CD4-positive, alpha-beta T cell treated with Interleukin-1 beta for 1 hour (primary cell): ENCODE measurements at regions not wholly inside any gene's neighbourhood (a gene's known extent, or its start where the extent isn't known, plus 50 kb on each side); places are given as distances from the start of the nearest gene placed in this dataset.
A peak's percentile ranks its signal among the peaks of the same experiment; 100 is the strongest.

Source experiments
- DNase-seq, 2 donors: peaks; one replicate each; pipeline ENCODE4 v3.0.0-alpha.2; 2020 to 2022

- no peak for DNase-seq
These were observed 387.0 kb upstream of the DMAC1 start for GRCh38 chr9:8186560-8186959.

GRCh38 chr9:8183618-8184017, 384.0 kb upstream of the DMAC1 start:
- DNase-seq = no peak

DNA sequence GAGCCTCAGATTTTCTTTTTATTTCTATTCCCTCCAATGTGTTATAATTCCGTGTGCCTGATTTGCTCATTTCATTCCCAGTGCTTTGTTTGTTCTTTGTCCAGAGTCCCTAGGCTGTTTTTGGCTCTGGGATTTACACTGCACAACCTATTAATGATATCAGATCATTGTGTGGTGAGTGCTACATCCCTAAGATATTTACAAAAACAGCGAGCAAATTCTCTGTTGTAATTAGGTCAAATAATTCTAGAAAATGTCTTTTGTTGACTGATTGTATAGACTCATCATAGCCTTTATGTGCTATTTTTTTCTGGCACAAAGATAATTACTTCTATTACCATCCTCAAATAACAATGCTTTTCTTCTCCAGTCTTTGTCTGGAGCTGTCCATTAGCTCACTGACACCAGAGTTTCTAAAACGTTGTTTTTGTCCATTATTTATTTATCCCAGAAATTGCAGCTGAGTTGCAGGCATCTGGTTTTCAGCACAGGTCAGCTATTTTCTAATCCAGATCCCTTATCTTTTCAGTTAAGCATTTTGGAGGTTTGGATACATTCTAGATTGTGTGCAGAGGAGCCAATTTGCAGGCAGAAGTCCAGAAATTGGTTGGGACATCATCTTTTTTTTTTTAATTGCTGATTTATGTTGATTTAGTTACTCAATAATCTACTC, 379.9 kb upstream of the DMAC1 start:
- no peak for DNase-seq

GRCh38 chr9:8172000-8172399, 372.4 kb upstream of the DMAC1 start:
- DNase-seq = no peak

DNA sequence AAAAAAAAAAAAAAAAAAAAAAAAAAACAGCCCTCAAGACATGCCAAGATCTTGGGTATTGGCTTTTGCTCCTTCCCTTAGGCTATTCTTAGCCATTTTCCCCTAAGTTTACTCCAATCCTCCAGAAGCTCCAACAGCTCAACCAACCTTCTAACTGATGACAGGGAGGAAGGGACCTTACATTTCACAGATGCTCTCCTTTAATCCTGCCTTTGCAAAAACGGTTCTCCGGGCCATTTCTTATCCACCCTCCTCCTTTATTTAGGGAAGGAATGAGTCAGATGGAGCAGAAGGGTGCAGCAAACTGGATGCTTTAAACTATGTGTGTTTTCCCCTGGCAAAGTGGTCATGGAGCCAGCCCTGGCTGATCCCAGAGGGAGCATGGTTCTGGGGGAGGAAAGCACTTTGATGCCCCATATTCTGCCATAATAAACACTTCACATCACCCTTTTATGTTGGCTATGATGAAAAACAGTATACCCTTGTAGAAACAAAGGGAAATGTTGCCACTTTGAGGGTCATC, 369.4 kb upstream of the DMAC1 start:
- no peak for DNase-seq

- DNase-seq = no peak
These were observed 361.2 kb upstream of the DMAC1 start for GRCh38 chr9:8160787-8161186.

DNA sequence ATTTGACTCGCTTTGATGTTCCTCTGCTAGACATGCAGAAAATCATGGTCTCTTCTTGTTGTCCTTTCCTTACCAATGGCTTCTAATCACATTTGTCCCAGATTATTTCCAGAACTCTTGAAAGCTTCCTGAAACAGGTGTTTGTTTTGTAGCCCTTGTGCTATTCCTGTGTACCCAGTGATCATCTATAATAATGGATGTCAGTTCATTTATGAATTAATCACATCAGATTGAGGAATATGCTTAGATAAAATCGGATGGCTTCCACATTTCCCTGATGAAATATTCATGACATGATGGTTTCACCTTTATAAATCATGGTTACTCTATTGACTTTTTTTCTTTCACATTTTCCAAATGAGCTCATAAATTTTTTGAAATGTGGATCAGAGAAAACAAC, 359.0 kb upstream of the DMAC1 start:
- DNase-seq = no peak

DNA sequence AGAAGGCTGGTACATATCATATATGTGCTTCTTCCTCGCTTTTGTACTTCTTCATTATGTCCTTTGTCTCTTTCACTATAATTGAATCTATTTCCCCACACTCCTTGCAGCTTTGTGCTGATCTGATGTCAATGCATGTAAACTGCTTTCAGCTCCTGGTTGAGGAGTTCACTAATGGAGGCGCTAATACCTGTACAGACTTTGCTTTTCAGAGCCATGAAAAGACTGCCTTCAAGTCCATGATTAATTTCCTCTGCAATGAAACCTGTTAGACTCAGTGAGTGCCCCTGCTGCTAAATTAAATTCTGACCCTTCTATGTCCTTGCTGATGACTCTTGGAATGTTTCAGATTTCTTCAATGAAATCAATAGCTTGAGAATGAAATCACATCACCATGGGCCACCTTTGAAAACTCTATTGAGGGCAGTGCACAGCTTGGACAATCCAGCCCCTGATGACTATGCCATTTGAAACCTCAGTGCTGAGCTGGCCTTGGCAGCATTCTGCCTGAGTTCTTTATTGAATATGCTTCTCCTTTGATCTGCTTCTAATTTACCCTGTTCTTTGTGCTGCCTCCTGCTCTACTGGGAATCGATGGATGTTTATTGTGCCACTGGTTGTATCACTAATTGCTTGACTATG, 358.2 kb upstream of the DMAC1 start:
- DNase-seq = no peak

GRCh38 chr9:8156346-8156745, 356.8 kb upstream of the DMAC1 start:
- peak in 1 of 2 donors; percentile 4 for DNase-seq

DNA sequence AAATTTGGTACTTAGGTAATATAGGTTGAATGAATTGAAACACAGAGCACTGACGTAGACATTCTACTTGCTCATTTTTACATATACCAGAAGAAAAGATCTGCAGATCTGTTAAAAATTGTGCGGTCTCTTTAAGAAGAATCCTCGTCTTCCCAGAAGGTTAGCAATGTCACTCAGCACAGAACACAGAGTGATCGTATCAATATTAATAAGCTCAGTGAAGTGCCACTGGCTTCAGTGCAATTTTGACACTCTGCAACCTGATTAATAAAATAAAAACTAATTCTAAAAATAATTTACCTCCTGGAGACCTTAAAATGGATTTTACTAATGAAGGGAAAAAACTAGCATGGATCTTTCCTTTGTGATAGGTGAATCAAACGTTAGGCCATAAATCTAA, 356.1 kb upstream of the DMAC1 start:
- DNase-seq = no peak

DNA sequence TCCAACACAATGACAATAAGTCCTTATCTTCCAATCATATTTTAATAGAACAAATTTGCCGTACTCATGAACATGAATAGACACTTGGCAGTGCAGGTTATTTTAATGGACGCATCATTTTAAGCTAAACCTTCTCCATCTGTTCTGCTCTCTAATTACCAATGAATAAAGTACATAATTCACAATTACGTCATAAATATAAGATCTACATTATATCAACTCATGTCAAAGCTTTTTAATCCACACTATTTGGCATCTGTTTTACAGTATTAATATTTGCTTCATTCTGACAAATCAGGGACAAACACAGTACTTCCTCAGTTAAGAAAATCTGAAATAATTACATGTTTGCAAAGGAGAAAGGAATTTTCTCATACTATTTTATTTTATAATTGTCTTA, 344.1 kb upstream of the DMAC1 start:
- no peak for DNase-seq

DNA sequence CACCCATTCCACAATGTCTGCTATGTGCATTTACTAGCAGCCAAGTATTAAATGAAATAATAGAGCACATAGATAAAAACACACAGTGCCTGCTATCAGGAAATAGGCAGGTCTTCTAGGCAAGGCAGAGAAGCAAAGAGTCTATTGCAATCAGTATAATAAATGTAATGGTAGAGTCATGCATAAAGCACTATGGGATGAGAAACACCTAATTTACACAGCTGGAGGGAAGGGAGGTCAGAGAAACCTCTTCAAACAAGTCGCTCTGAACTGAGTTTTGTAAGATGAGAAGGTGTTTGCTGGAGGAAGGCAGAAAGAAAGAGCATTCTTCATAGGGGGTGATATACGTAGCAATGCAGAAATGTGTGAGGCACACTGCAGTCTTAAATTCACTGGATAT, 341.0 kb upstream of the DMAC1 start:
- no peak for DNase-seq

- no peak for DNase-seq
These were observed 340.2 kb upstream of the DMAC1 start for GRCh38 chr9:8139756-8140155.

GRCh38 chr9:8136477-8136876, 336.9 kb upstream of the DMAC1 start:
- no peak for DNase-seq

GRCh38 chr9:8134635-8135034, 335.1 kb upstream of the DMAC1 start:
- no peak for DNase-seq

DNA sequence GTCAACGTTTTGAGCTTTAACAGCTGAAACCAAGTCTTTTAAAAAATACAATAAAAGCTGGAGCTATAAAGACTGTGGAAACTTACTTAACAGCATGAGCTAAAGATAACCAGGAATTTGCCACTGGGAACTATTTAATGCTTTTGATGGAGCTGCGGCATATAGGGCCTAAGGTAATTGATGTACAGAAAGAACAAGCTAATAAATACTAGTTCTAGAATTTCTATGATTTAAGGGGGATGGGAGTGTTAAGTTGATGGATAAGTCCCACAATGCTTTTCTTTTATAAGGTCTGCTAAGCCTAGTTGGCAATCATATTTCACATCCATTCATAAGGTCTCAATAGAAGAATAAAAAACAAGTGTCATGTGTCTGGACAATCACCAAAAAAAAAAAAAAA, 334.0 kb upstream of the DMAC1 start:
- no peak for DNase-seq

GRCh38 chr9:8115570-8115969, 316.0 kb upstream of the DMAC1 start:
- no peak for DNase-seq

DNA sequence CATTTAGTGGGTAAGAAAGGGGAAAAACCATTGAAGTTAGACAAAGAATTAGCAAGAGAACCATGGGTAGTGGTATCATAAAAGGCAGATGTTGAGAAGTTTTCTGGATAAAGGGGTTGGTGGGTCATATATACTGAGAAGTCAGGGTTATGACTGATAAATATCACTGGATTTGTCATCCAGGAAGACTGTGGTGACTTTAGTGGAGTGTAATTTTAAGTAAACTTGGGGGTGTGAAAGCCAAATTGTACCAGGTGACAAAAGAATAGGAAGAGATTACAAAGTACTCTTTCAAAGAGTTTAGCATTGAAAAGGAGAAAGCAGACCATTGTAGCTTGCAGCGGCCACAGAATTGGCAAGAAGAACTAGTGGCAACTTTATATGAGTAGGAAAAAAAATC, 315.2 kb upstream of the DMAC1 start:
- no peak for DNase-seq

DNA sequence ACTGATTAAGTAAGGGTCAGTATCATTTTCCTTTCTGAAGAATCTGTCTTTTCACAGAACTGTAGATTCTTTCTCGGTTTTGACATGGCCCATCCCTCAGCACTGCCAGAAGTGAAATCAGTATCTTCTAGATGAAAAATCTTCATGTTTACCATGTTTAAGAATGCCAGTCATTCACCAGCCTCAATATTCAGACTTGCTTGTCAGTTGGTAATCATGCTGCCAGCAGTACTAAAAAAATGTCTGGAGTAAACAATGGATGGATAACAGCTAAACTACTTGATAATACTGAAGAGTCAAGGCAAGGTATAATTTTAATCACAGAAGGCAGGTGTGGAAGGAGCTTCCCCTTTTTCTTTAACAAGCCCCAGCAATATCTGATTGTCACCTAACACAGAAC, 306.8 kb upstream of the DMAC1 start:
- no peak for DNase-seq

DNA sequence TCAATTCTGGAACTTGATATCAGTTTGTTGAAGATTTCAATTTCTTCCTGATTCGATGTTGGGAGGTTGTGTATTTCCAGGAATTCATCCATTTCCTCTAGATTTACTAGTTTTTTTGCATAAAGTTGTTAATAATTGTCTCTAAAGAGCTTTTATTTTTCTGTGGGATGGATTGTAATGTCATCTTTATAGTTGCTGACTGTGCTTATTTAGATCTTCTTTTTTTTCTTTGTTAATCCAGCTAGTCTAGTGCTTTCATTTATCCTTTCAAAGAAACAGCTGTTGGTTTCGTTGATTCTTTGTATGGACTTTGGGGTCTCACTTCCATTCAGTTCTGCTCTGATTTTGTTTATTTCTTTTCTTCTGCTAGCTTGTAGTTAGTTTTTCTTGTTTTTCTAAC, 302.0 kb upstream of the DMAC1 start:
- DNase-seq = no peak

- DNase-seq = no peak
These were observed 296.5 kb upstream of the DMAC1 start for GRCh38 chr9:8096091-8096490.

GRCh38 chr9:8095672-8096086, 296.1 kb upstream of the DMAC1 start:
- no peak for DNase-seq

DNA sequence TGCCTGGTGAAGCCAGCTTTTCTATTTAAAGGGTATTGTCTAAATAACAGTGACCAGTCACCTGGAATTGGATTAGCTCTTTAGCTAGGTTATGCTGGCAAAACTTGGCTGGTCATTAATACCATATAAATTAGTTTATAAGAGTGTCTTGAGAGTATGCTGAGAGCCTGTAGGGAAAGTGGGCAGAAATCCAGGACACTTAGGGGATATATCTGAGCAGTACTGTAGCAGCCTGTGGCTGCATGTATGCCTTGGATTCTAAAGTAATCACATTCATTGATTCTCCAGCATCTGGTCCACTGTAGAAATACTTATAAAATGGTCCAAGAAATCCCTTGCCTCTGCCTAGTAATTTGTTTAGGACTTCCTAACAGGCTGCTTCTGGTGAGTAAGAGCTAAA, 288.9 kb upstream of the DMAC1 start:
- DNase-seq = no peak

DNA sequence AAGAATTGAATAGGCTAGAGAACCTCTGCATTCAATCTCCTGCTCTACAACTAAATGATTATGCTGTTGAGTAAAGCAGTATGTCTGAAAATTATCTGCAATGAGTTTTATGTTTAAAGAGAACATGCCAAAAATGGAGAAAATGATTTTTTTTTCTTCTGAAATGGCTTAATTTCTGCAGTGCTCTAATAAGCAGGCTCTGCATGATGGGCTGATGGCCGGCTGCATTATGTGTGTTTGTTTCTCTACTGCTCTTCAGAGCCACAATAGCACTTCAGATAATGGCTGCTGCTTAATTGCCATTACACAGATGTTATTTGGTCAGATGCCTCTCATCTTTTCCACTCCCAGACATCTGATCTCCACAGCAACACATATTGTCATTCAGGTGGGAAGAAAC, 286.4 kb upstream of the DMAC1 start:
- no peak for DNase-seq

DNA sequence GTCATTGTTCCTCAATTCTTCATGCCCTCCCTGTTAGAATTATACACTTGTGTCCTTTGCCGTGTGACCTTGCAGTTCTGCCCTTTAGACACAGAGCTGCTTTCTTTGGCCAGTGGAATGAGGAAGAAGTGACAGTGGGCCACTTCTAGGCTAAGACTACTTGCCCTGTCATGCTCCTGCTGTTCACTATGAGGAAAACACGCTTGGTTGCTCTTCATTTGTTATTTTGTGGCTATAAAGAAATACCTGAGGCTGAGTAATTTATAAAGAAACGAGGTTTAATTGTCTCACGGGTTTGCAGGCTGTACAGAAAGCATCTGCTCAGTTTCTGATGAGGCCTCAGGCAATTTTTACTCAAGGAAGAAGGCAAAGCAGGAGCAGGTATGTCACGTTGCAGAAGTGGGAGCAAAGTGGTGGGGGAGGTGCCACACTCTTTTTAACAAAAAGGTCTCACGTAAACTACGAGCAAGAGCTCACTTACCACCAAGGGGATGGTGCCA, 279.1 kb upstream of the DMAC1 start:
- no peak for DNase-seq
